ENCODE measurements at regions not wholly inside any gene's neighbourhood (a gene's known extent, or its start where the extent isn't known, plus 50 kb on each side); places are given as distances from the start of the nearest gene placed in this dataset.
A peak's percentile ranks its signal among the peaks of the same experiment; 100 is the strongest.

- no CpG with 5 or more reads among the region's 8 CpGs for WGBS, 2 experiments (ENCODE audit: extremely low coverage in 2 of 2, insufficient read length in 1 of 2)
- no peak overlapping the region for H4K8ac ChIP-seq (ENCODE audit: low read depth in 2 of 2, low read length in 2 of 2)
- DNase-seq (peak; percentile 97), ATAC-seq (ENCODE audit: low read depth) (peak; percentile 96)
- peak overlapping the region; percentile 59 for H2BK120ac ChIP-seq (ENCODE audit: low read depth, low read length)
- no peak overlapping the region for H3K27ac ChIP-seq (ENCODE audit: insufficient read depth, low read length)
- H3K9ac ChIP-seq (ENCODE audit: low read depth, low read length) = no peak overlapping the region
- no peak overlapping the region for H2BK5ac ChIP-seq (ENCODE audit: low read depth, low read length, poor library complexity, severe bottlenecking)
- H3K9me1 ChIP-seq (ENCODE audit: insufficient read depth, low read length) = peaks cover 4% of the 10 kb centered on the region; the same call in 1 of the 2 replicates
- no peaks in the 10 kb centered on the region for H4K20me1 ChIP-seq (ENCODE audit: insufficient read depth, low read length)
- no peak overlapping the region for H3K4me3 ChIP-seq (ENCODE audit: insufficient read depth, low read depth, low read length)
- CTCF ChIA-PET = interaction anchor here (1.0 to 1.4 kb wide), 2 partner anchors 9 to 14 kb away, joined by 3 to 4 read pairs; no protein-coding TSS in a partner anchor
- peak overlapping the region; percentile 5; the same call in 1 of the 2 replicates for H3K4me2 ChIP-seq (ENCODE audit: low read depth, low read length)
- peak; percentile 19; the same call in 1 of the 2 replicates for TF ChIP-seq MAZ (IDR thresholded peaks at IDR 0.05; ENCODE audit: borderline replicate concordance, low read depth, low read length)
- peak; percentile 65 for TF ChIP-seq FOS (IDR thresholded peaks at IDR 0.05; ENCODE audit: low read depth, low read length)
- no peak for TF ChIP-seq RCOR1 (IDR thresholded peaks at IDR 0.05; ENCODE audit: insufficient replicate concordance, low read length)
- peak; percentile 66 for TF ChIP-seq BHLHE40 (IDR thresholded peaks at IDR 0.05; ENCODE audit: low read depth, low read length)
- 0 out of 2 replicates have a peak, but pooled peaks have one; percentile 48 for TF ChIP-seq MXI1 (IDR thresholded peaks at IDR 0.05; ENCODE audit: borderline replicate concordance, low read depth, low read length)
- TF ChIP-seq MAFK (IDR thresholded peaks at IDR 0.05; ENCODE audit: low read depth, low read length) = no peak
- TF ChIP-seq SMC3 (IDR thresholded peaks at IDR 0.05; ENCODE audit: low read depth, low read length) = 0 out of 2 replicates have a peak, but pooled peaks have one; percentile 12
- in situ Hi-C loops (cut with MboI; ENCODE audit: low sequenced_read_pairs) (no loop called here), dilution Hi-C loops (cut with HindIII; ENCODE audit: low sequenced_read_pairs, unreplicated experiment) (no loop called here), intact Hi-C loops (cut with micrococcal nuclease) (loop anchor here (5.0 to 10.0 kb wide), 2 partner anchors 403 to 750 kb away; partner anchors contain the start of gene CDH11)
- H2AK9ac ChIP-seq (replicated peaks; ENCODE audit: low read depth, low read length, poor library complexity) = no peak overlapping the region
- no TSS peak for BruUV-seq (replicated peaks)
- H4K5ac ChIP-seq (ENCODE audit: low read depth, low read length) = peak overlapping the region; percentile 33; the same call in 1 of the 2 replicates
- no peaks in the 10 kb centered on the region for H3K36me3 ChIP-seq (ENCODE audit: control insufficient read depth, insufficient read depth, low read length)
- H3K23ac ChIP-seq (ENCODE audit: low read depth, low read length) = no peak overlapping the region
- no peaks in the 10 kb centered on the region for H3K79me1 ChIP-seq (ENCODE audit: low read depth in 1 of 2, low read length in 2 of 2)
- peak overlapping the region; percentile 58 for H2AFZ ChIP-seq (replicated peaks; ENCODE audit: low read length, poor library complexity)
- H2BK20ac ChIP-seq (ENCODE audit: low read depth, low read length) = peak overlapping the region; percentile 52
- POLR2A ChIA-PET (ENCODE audit: unreplicated experiment) = no interaction called here
- peaks cover 5% of the 10 kb centered on the region; the same call in 1 of the 2 replicates for H3K9me3 ChIP-seq (ENCODE audit: control insufficient read depth, insufficient read depth, low read length)
- peaks cover 4% of the 10 kb centered on the region for H3K4me1 ChIP-seq (ENCODE audit: control insufficient read depth, insufficient read depth, low read length)
- H4K91ac ChIP-seq (ENCODE audit: insufficient read depth, low read depth, low read length) = no peak overlapping the region
- no peak overlapping the region; the same call in 1 of the 2 replicates for H2AK5ac ChIP-seq (ENCODE audit: low read depth, low read length)
- H3K18ac ChIP-seq (ENCODE audit: low read depth, low read length) = peak overlapping the region; percentile 36; the same call in 1 of the 2 replicates
- peak overlapping the region; percentile 71 for H3K14ac ChIP-seq (replicated peaks; ENCODE audit: low read depth, low read length)
- peak overlapping the region; percentile 9; the same call in 1 of the 3 replicates for H2BK15ac ChIP-seq (ENCODE audit: low read depth, low read length)
- H3K4ac ChIP-seq (ENCODE audit: low read depth, low read length) = peak overlapping the region; percentile 49; the same call in 1 of the 2 replicates
- H3K56ac ChIP-seq (ENCODE audit: extremely low read depth, insufficient read depth, low read length) = no peak overlapping the region
- H3K27me3 ChIP-seq (ENCODE audit: control insufficient read depth, insufficient read depth, low read length) = peaks cover 29% of the 10 kb centered on the region
Observed at GRCh38 chr16:65524997-65525396, 403.1 kb upstream of the CDH11 start.
